Activated T-cell treated with anti-CD3 and anti-CD28 coated beads, Interleukin-2, amount 50 U/mL, for 4 hours (primary cell): ENCODE measurements at regions not wholly inside any gene's neighbourhood (a gene's known extent, or its start where the extent isn't known, plus 50 kb on each side); places are given as distances from the start of the nearest gene placed in this dataset.
"Not testable (repeated sequence)": the region's sequence is repeated elsewhere in the genome, so short reads cannot be mapped to it uniquely, and the experiment has no call there.

Experiments
- ATAC-seq, 2 donors: fragments of 200-7000 bp; cut with Tn5 transposase; one replicate each; pipeline ENCODE4 v1.10.0; 2021
- DNase-seq: peaks from one replicate; pipeline ENCODE4 v3.0.0-alpha.2; 2020
- H3K27me3 Mint-ChIP-seq: one replicate; pipeline ENCODE4 v1.8.0; 2021; ENCODE audit warnings: low read depth, mixed read lengths
- H3K36me3 Mint-ChIP-seq: one replicate; pipeline ENCODE4 v1.8.0; 2022; ENCODE audit warnings: mixed read lengths; ENCODE audit not compliant: insufficient read depth
- H3K4me1 Mint-ChIP-seq: one replicate; pipeline ENCODE4 v1.8.0; 2021; ENCODE audit warnings: low read depth, mixed read lengths
- H3K4me3 Mint-ChIP-seq: one replicate; pipeline ENCODE4 v1.8.0; 2021; ENCODE audit warnings: mild to moderate bottlenecking, moderate library complexity, mixed read lengths
- H3K9me3 Mint-ChIP-seq: one replicate; pipeline ENCODE4 v1.8.0; 2021; ENCODE audit warnings: mixed read lengths

GRCh38 chr2:207438414-207439126 lies 91.2 kb upstream of the CREB1 start:
- H3K9me3 Mint-ChIP-seq: no peaks in the 10 kb centered on the region
- no peaks in the 10 kb centered on the region for H3K36me3 Mint-ChIP-seq
- no peak for DNase-seq
- H3K27me3 Mint-ChIP-seq: no peaks in the 10 kb centered on the region
- H3K4me3 Mint-ChIP-seq: no peak overlapping the region
- H3K4me1 Mint-ChIP-seq: no peaks in the 10 kb centered on the region
- ATAC-seq: no peak

GRCh38 chr2:207439881-207440280 lies 89.9 kb upstream of the CREB1 start:
- not testable (repeated sequence) for DNase-seq, H3K4me3 Mint-ChIP-seq, H3K9me3 Mint-ChIP-seq, H3K4me1 Mint-ChIP-seq, H3K36me3 Mint-ChIP-seq, ATAC-seq, H3K27me3 Mint-ChIP-seq

GRCh38 chr2:207444756-207445155 lies 85.0 kb upstream of the CREB1 start:
- Mint-ChIP-seq H3K27me3 (no peaks in the 10 kb centered on the region), H3K9me3 (no peaks in the 10 kb centered on the region), H3K4me1 (no peaks in the 10 kb centered on the region), H3K36me3 (no peaks in the 10 kb centered on the region), H3K4me3 (no peak overlapping the region)
- no peak for DNase-seq
- ATAC-seq: no peak

GRCh38 chr2:207446653-207447052 lies 83.1 kb upstream of the CREB1 start:
- no peak overlapping the region for H3K4me3 Mint-ChIP-seq
- no peaks in the 10 kb centered on the region for H3K4me1 Mint-ChIP-seq
- H3K9me3 Mint-ChIP-seq: no peaks in the 10 kb centered on the region
- ATAC-seq (no peak), DNase-seq (no peak)
- no peaks in the 10 kb centered on the region for H3K27me3 Mint-ChIP-seq
- no peaks in the 10 kb centered on the region for H3K36me3 Mint-ChIP-seq

GRCh38 chr2:207448006-207448405 lies 81.8 kb upstream of the CREB1 start:
- H3K36me3 Mint-ChIP-seq: no peaks in the 10 kb centered on the region
- no peaks in the 10 kb centered on the region for H3K9me3 Mint-ChIP-seq
- H3K4me3 Mint-ChIP-seq: no peak overlapping the region
- no peaks in the 10 kb centered on the region for H3K27me3 Mint-ChIP-seq
- DNase-seq: no peak
- H3K4me1 Mint-ChIP-seq: no peaks in the 10 kb centered on the region
- no peak for ATAC-seq

GRCh38 chr2:207449642-207450165 lies 80.1 kb upstream of the CREB1 start:
- no peak for ATAC-seq
- DNase-seq: no peak
- Mint-ChIP-seq H3K4me1 (no peaks in the 10 kb centered on the region), H3K27me3 (no peaks in the 10 kb centered on the region), H3K36me3 (no peaks in the 10 kb centered on the region), H3K9me3 (no peaks in the 10 kb centered on the region), H3K4me3 (no peak overlapping the region)

- Mint-ChIP-seq H3K36me3 (no peaks in the 10 kb centered on the region), H3K9me3 (no peaks in the 10 kb centered on the region), H3K4me1 (no peaks in the 10 kb centered on the region), H3K4me3 (no peak overlapping the region), H3K27me3 (no peaks in the 10 kb centered on the region)
- no peak for DNase-seq
- ATAC-seq: no peak
Measured at GRCh38 chr2:207450186-207450585, 79.6 kb upstream of the CREB1 start.

- Mint-ChIP-seq H3K9me3 (no peaks in the 10 kb centered on the region), H3K36me3 (no peaks in the 10 kb centered on the region), H3K4me3 (no peak overlapping the region), H3K27me3 (no peaks in the 10 kb centered on the region), H3K4me1 (peaks cover 9% of the 10 kb centered on the region)
- ATAC-seq: no peak
- no peak for DNase-seq
Measured at GRCh38 chr2:207458582-207458981, 71.2 kb upstream of the CREB1 start.

- DNase-seq (no peak), ATAC-seq (no peak)
- no peaks in the 10 kb centered on the region for H3K9me3 Mint-ChIP-seq
- H3K27me3 Mint-ChIP-seq: no peaks in the 10 kb centered on the region
- no peak overlapping the region for H3K4me3 Mint-ChIP-seq
- H3K36me3 Mint-ChIP-seq: no peaks in the 10 kb centered on the region
- H3K4me1 Mint-ChIP-seq: peaks cover 9% of the 10 kb centered on the region
Measured at GRCh38 chr2:207459990-207460757, 69.6 kb upstream of the CREB1 start.

GRCh38 chr2:207463433-207463832 lies 66.3 kb upstream of the CREB1 start:
- ATAC-seq (no peak), DNase-seq (no peak)
- Mint-ChIP-seq H3K4me3 (no peak overlapping the region), H3K9me3 (no peaks in the 10 kb centered on the region), H3K27me3 (no peaks in the 10 kb centered on the region), H3K36me3 (no peaks in the 10 kb centered on the region), H3K4me1 (peaks cover 13% of the 10 kb centered on the region)

GRCh38 chr2:207464007-207464406 lies 65.8 kb upstream of the CREB1 start:
- DNase-seq (no peak), ATAC-seq (no peak)
- H3K9me3 Mint-ChIP-seq: no peaks in the 10 kb centered on the region

GRCh38 chr2:207465894-207466293 lies 63.9 kb upstream of the CREB1 start:
- peaks cover 7% of the 10 kb centered on the region for H3K4me1 Mint-ChIP-seq

More at GRCh38 chr2:207464007-207464406, 65.8 kb upstream of the CREB1 start:
- H3K27me3 Mint-ChIP-seq: no peaks in the 10 kb centered on the region
- peaks cover 13% of the 10 kb centered on the region for H3K4me1 Mint-ChIP-seq
- no peak overlapping the region for H3K4me3 Mint-ChIP-seq
- H3K36me3 Mint-ChIP-seq: no peaks in the 10 kb centered on the region

GRCh38 chr2:207467716-207468347 lies 61.9 kb upstream of the CREB1 start:
- Mint-ChIP-seq H3K36me3 (no peaks in the 10 kb centered on the region), H3K9me3 (no peaks in the 10 kb centered on the region), H3K4me3 (no peak overlapping the region), H3K4me1 (peaks cover 6% of the 10 kb centered on the region), H3K27me3 (no peaks in the 10 kb centered on the region)
- DNase-seq: no peak
- peak; percentile 46 to 74 for ATAC-seq

More at GRCh38 chr2:207465894-207466293, 63.9 kb upstream of the CREB1 start:
- no peak for DNase-seq
- Mint-ChIP-seq H3K4me3 (no peak overlapping the region), H3K36me3 (no peaks in the 10 kb centered on the region), H3K27me3 (no peaks in the 10 kb centered on the region), H3K9me3 (no peaks in the 10 kb centered on the region)
- ATAC-seq: no peak

GRCh38 chr2:207468488-207468887 lies 61.3 kb upstream of the CREB1 start:
- no peak for DNase-seq
- no peaks in the 10 kb centered on the region for H3K36me3 Mint-ChIP-seq
- no peaks in the 10 kb centered on the region for H3K27me3 Mint-ChIP-seq
- no peak overlapping the region for H3K4me3 Mint-ChIP-seq
- no peak for ATAC-seq
- peaks cover 9% of the 10 kb centered on the region for H3K4me1 Mint-ChIP-seq
- H3K9me3 Mint-ChIP-seq: no peaks in the 10 kb centered on the region
